SK-N-SH (cell line): ENCODE measurements at regions not wholly inside any gene's neighbourhood (a gene's known extent, or its start where the extent isn't known, plus 50 kb on each side); places are given as distances from the start of the nearest gene placed in this dataset.

Source experiments
- CTCF ChIA-PET: fragments of 300-600, 350-600 bp; formaldehyde crosslinking; extraction: SDS; loops from one replicate; lab custom pipeline; 2021; lab: Yijun Ruan, JAX
- POLR2A ChIA-PET: fragments of 350-600 bp; sonication (Branson Sonifier 250); formaldehyde crosslinking; extraction: SDS; loops from one replicate; lab custom pipeline; 2020; ENCODE audit warnings: antibody characterized with exemption, inconsistent platforms; lab: Yijun Ruan, JAX
- DNase-seq: peaks from one replicate; pipeline ENCODE4 v3.0.0; 2012
- H2AFZ ChIP-seq: fragments of 200-600 bp; sonication (generic); 2 replicates; pipeline ENCODE4 v1.8.1; 2016; ENCODE audit warnings: antibody characterized with exemption, mild to moderate bottlenecking, low read depth
- H3F3A ChIP-seq: fragments of 200-600 bp; sonication (generic); replicated peaks from 2 replicates; pipeline ENCODE3; 2016; ENCODE audit warnings: antibody characterized with exemption, mild to moderate bottlenecking; ENCODE audit not compliant: insufficient read depth
- H3K27ac ChIP-seq, 2 experiments: fragments of 200-500 bp in 1 of 2; fragments of 200-600 bp in 1 of 2; sonication (Bioruptor generic) in 1 of 2; sonication (generic), shearing (Covaris generic) in 1 of 2; 2 replicates each; pipeline versions ENCODE4 v1.5.1 to v1.6.1; 2014 to 2016; ENCODE audit warnings: low read depth in 2 of 2, inconsistent platforms in 1 of 2, low read length in 1 of 2, mild to moderate bottlenecking in 1 of 2, mixed read lengths in 1 of 2
- H3K27me3 ChIP-seq: fragments of 200-600 bp; sonication (generic), shearing (Covaris generic); 2 replicates; pipeline ENCODE4 v1.6.1; 2016; ENCODE audit warnings: mixed run types; ENCODE audit not compliant: insufficient read depth
- H3K36me3 ChIP-seq, 2 experiments: fragments of 200-500 bp in 1 of 2; fragments of 200-600 bp in 1 of 2; sonication (Bioruptor generic) in 1 of 2; sonication (generic) in 1 of 2; replicated peaks in 1 of 2; 2 replicates each; pipeline versions ENCODE3 to v1.5.1; 2014 to 2016; ENCODE audit warnings: low read length in 1 of 2, mild to moderate bottlenecking in 1 of 2; ENCODE audit not compliant: insufficient read depth in 2 of 2, control insufficient read depth in 1 of 2
- H3K4me1 ChIP-seq, 2 experiments: fragments of 200-500 bp in 1 of 2; fragments of 200-600 bp in 1 of 2; sonication (Bioruptor generic) in 1 of 2; sonication (generic), shearing (Covaris generic) in 1 of 2; 2 replicates each; pipeline versions ENCODE4 v1.5.1 to v1.6.1; 2014 to 2016; ENCODE audit warnings: low read depth in 1 of 2, low read length in 1 of 2, mixed run types in 1 of 2; ENCODE audit not compliant: insufficient read depth in 2 of 2, control insufficient read depth in 1 of 2
- H3K4me2 ChIP-seq: fragments of 200-600 bp; sonication (generic), shearing (Covaris generic); 2 replicates; pipeline ENCODE4 v1.6.1; 2017; ENCODE audit warnings: mixed run types
- H3K4me3 ChIP-seq, 2 experiments: fragments of 200-500 bp in 1 of 2; fragments of 200-600 bp in 1 of 2; sonication (Bioruptor generic) in 1 of 2; sonication (generic), shearing (Covaris generic) in 1 of 2; 2 replicates each; pipeline versions ENCODE4 v1.5.1 to v1.8.1; 2014 to 2016; ENCODE audit warnings: low read depth in 2 of 2, inconsistent platforms in 1 of 2, low read length in 1 of 2, mild to moderate bottlenecking in 1 of 2, mixed read lengths in 1 of 2, moderate library complexity in 1 of 2
- H3K79me2 ChIP-seq: fragments of 200-600 bp; sonication (generic); 2 replicates; pipeline ENCODE4 v1.8.1; 2017; ENCODE audit warnings: mild to moderate bottlenecking; ENCODE audit not compliant: insufficient read depth
- H3K9ac ChIP-seq: fragments of 200-600 bp; sonication (generic); 2 replicates; pipeline ENCODE4 v1.6.1; 2017; ENCODE audit warnings: mixed run types
- H3K9me2 ChIP-seq: fragments of 200-600 bp; sonication (generic); 2 replicates; pipeline ENCODE4 v1.6.1; 2017; ENCODE audit warnings: mixed run types
- H3K9me3 ChIP-seq: fragments of 200-600 bp; sonication (generic); 2 replicates; pipeline ENCODE4 v1.6.1; 2017; ENCODE audit warnings: mixed run types, mild to moderate bottlenecking, moderate library complexity
- H4K20me1 ChIP-seq: fragments of 200-600 bp; sonication (generic); 2 replicates; pipeline ENCODE4 v1.6.1; 2017; ENCODE audit warnings: mild to moderate bottlenecking, mixed run types; ENCODE audit not compliant: insufficient read depth
- CHD2 ChIP-seq: fragments of 150-350 bp; IDR thresholded peaks from 2 replicates; pipeline ENCODE4 v1.6.1; 2018; ENCODE audit warnings: low read length; ENCODE audit not compliant: partially characterized antibody
- CTCF ChIP-seq: fragments of 200-600 bp; sonication (generic); IDR thresholded peaks from 2 replicates; pipeline ENCODE4 v1.6.1; 2017; ENCODE audit warnings: antibody characterized with exemption, mild to moderate bottlenecking, moderate library complexity
- ELF1 ChIP-seq: IDR thresholded peaks from 2 replicates; pipeline ENCODE4 v1.4.0; 2012
- EZH2phosphoT487 ChIP-seq: fragments of 200-600 bp; sonication (generic); IDR thresholded peaks from 2 replicates; pipeline ENCODE4 v1.6.1; 2017; ENCODE audit warnings: low read depth, mixed run types, mild to moderate bottlenecking, antibody characterized with exemption, moderate library complexity, borderline replicate concordance
- FOXJ3 ChIP-seq: sonication (generic); formaldehyde crosslinking; IDR thresholded peaks from 2 replicates; pipeline ENCODE4 v1.5.1; 2020; ENCODE audit warnings: mild to moderate bottlenecking, missing genetic modification reagents
- FOXM1 ChIP-seq: IDR thresholded peaks from 2 replicates; pipeline ENCODE4 v1.4.0; 2012; ENCODE audit warnings: low read depth, mild to moderate bottlenecking
- GATA2 ChIP-seq: sonication (generic); formaldehyde crosslinking; IDR thresholded peaks from 2 replicates; pipeline ENCODE4 v1.5.0; 2020; ENCODE audit warnings: mild to moderate bottlenecking, missing genetic modification reagents
- IRF3 ChIP-seq: fragments of 150-350 bp; IDR thresholded peaks from 2 replicates; pipeline ENCODE4 v1.6.1; 2016; ENCODE audit warnings: mild to moderate bottlenecking, low read depth, low read length
- MAX ChIP-seq: IDR thresholded peaks from 2 replicates; pipeline ENCODE4 v1.4.0; 2012; ENCODE audit warnings: low read depth
- MEF2A ChIP-seq: IDR thresholded peaks from 2 replicates; pipeline ENCODE4 v1.4.0; 2012; ENCODE audit warnings: low read depth, borderline replicate concordance
- MXI1 ChIP-seq: IDR thresholded peaks from 2 replicates; pipeline ENCODE4 v1.6.1; 2012; ENCODE audit warnings: mild to moderate bottlenecking, low read depth, low read length, improper control_type of control experiment
- NFIC ChIP-seq: IDR thresholded peaks from 2 replicates; pipeline ENCODE4 v1.4.0; 2012; ENCODE audit warnings: borderline replicate concordance
- NRF1 ChIP-seq: IDR thresholded peaks from 2 replicates; pipeline ENCODE4 v1.6.1; 2012; ENCODE audit warnings: low read depth, mild to moderate bottlenecking, low read length
- PBX3 ChIP-seq: IDR thresholded peaks from 2 replicates; pipeline ENCODE4; 2012
- POLR2AphosphoS5 ChIP-seq: IDR thresholded peaks from 2 replicates; pipeline ENCODE4 v1.6.1; 2012; ENCODE audit warnings: low read depth, low read length
- RFX5 ChIP-seq: IDR thresholded peaks from 2 replicates; pipeline ENCODE4 v1.6.1; 2012; ENCODE audit warnings: mild to moderate bottlenecking, improper control_type of control experiment, low read length
- SIN3A ChIP-seq: IDR thresholded peaks from 2 replicates; pipeline ENCODE4 v1.6.1; 2012; ENCODE audit warnings: low read depth, mild to moderate bottlenecking, low read length, moderate library complexity, borderline replicate concordance
- SMC3 ChIP-seq: IDR thresholded peaks from 2 replicates; pipeline ENCODE4 v1.6.1; 2012; ENCODE audit warnings: low read depth, low read length, improper control_type of control experiment
- TAF1 ChIP-seq: IDR thresholded peaks from 2 replicates; pipeline ENCODE4 v1.6.1; 2012; ENCODE audit warnings: low read depth, mild to moderate bottlenecking, low read length, moderate library complexity, borderline replicate concordance
- YY1 ChIP-seq: IDR thresholded peaks from 2 replicates; pipeline ENCODE4 v1.4.0; 2012; ENCODE audit warnings: low read depth, mild to moderate bottlenecking
- WGBS: methylation state at CpG from one replicate; pipeline ENCODE4 v1.1.6; 2017; ENCODE audit warnings: low lambda C conversion rate; 5-methylcytosine and 5-hydroxymethylcytosine counted together

- H4K20me1 ChIP-seq, result no peaks in the 10 kb centered on the region
- H2AFZ ChIP-seq, result no peak overlapping the region
- H3K27ac ChIP-seq, result no peak overlapping the region
- no peaks in the 10 kb centered on the region for H3K4me1 ChIP-seq
- H3K36me3 ChIP-seq, result no peaks in the 10 kb centered on the region
- H3K9me3 ChIP-seq, result no peaks in the 10 kb centered on the region
- H3F3A ChIP-seq, result no peaks in the 10 kb centered on the region
- WGBS, result 5% methylated on average over 4 of the region's 4 CpGs
- ChIA-PET POLR2A (no interaction called here), CTCF (no interaction called here)
- H3K27me3 ChIP-seq, result no peaks in the 10 kb centered on the region
- H3K4me3 ChIP-seq, result no peak overlapping the region
- H3K79me2 ChIP-seq, result no peaks in the 10 kb centered on the region
- DNase-seq, result no peak
- no peaks in the 10 kb centered on the region for H3K9me2 ChIP-seq
- H3K4me2 ChIP-seq, result no peak overlapping the region
- no peak for TF ChIP-seq PBX3
- no peak for TF ChIP-seq TAF1
- TF ChIP-seq FOXJ3, result no peak
- TF ChIP-seq CTCF, result no peak
- TF ChIP-seq NRF1, result no peak
- no peak overlapping the region for H3K9ac ChIP-seq
These were observed 169.1 kb upstream of the AVPR1A start for GRCh38 chr12:63319936-63320633.

GRCh38 chr12:63319386-63319785 lies 168.4 kb upstream of the AVPR1A start:
- Histone ChIP-seq H3K9ac (no peak overlapping the region), H3K9me3 (no peaks in the 10 kb centered on the region), H3K27me3 (no peaks in the 10 kb centered on the region), H3K4me2 (no peak overlapping the region), H3K79me2 (no peaks in the 10 kb centered on the region), H3K9me2 (no peaks in the 10 kb centered on the region), H2AFZ (no peak overlapping the region), H3K36me3 (no peaks in the 10 kb centered on the region), H4K20me1 (no peaks in the 10 kb centered on the region), H3K4me1 (no peaks in the 10 kb centered on the region), H3F3A (no peaks in the 10 kb centered on the region), H3K27ac (no peak overlapping the region)
- DNase-seq, result no peak
- ChIA-PET CTCF (no interaction called here), POLR2A (no interaction called here)
- no peak for TF ChIP-seq EZH2phosphoT487
- TF ChIP-seq POLR2AphosphoS5, result no peak
- TF ChIP-seq FOXM1, result no peak
- no peak for TF ChIP-seq TAF1
- no peak for TF ChIP-seq CTCF
- TF ChIP-seq MXI1, result no peak
- no peak for TF ChIP-seq YY1
- no peak for TF ChIP-seq SIN3A
- TF ChIP-seq NFIC, result no peak
- no peak for TF ChIP-seq MEF2A
- no peak for TF ChIP-seq IRF3
- no peak for TF ChIP-seq PBX3
- no peak for TF ChIP-seq ELF1
- TF ChIP-seq SMC3, result no peak
- no peak for TF ChIP-seq CHD2
- no peak for TF ChIP-seq GATA2 (CRISPR knock-in tag)
- TF ChIP-seq RFX5, result no peak
- TF ChIP-seq MAX, result no peak
- TF ChIP-seq, all 33 proteins: peak for 0
- no peak overlapping the region for H3K4me3 ChIP-seq
